Caki2 (cell line): ENCODE measurements at regions not wholly inside any gene's neighbourhood (a gene's known extent, or its start where the extent isn't known, plus 50 kb on each side); places are given as distances from the start of the nearest gene placed in this dataset.
A peak's percentile ranks its signal among the peaks of the same experiment; 100 is the strongest.
"Not testable (repeated sequence)": the region's sequence is repeated elsewhere in the genome, so short reads cannot be mapped to it uniquely, and the experiment has no call there.

Source experiments
- DNase-seq: peaks from one replicate; pipeline ENCODE4 v3.0.0-alpha.2; 2015; ENCODE audit warnings: low read depth
- in situ Hi-C: cut with HindIII; loops from 2 replicates; pipeline ENCODE4 v1.10.0; 2016; ENCODE audit warnings: low sequenced_read_pairs, low pct_unique_long_range_greater_than_20kb, mixed read lengths

DNA sequence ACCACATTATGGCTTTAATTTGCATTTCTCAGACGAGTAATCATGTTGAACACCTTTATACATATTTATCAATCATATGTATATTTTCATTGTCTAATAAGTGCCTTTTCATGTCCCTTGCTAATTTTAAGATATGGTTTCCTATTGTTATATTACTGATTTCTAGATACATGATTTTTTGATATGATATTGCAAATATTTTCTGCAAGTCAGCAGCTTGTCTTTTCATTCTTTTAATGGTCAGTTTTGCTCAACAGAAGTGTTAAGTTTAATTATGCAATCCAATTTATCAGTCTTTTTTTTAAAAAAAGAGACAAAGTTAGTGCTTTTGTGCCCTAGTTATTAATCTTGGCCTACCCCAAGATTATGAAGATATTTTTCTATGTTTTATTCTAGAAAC, 1377.8 kb upstream of the CITED2 start:
- DNase-seq, result no peak
- in situ Hi-C loops, result no loop called here

DNA sequence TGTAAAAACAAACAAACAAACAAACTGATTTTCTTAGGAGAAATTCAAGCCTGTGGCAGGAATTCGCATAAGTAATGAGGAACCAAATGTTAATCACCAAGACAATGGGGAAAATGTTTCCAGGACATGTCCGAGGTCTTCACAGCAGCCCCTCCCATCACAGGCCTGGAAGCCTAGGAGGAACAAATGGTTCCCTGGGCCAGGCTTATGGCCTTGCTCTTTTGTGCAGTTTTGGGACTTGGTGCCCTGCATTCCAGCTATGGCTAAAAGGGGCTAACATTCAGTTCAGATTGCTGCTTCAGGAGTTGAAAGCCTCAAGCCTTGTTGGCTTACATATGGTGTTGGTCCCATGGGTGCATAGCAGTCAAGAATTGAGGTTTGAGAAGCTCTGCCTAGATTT, 1372.7 kb upstream of the CITED2 start:
- DNase-seq, result no peak
- in situ Hi-C loops, result no loop called here

DNA sequence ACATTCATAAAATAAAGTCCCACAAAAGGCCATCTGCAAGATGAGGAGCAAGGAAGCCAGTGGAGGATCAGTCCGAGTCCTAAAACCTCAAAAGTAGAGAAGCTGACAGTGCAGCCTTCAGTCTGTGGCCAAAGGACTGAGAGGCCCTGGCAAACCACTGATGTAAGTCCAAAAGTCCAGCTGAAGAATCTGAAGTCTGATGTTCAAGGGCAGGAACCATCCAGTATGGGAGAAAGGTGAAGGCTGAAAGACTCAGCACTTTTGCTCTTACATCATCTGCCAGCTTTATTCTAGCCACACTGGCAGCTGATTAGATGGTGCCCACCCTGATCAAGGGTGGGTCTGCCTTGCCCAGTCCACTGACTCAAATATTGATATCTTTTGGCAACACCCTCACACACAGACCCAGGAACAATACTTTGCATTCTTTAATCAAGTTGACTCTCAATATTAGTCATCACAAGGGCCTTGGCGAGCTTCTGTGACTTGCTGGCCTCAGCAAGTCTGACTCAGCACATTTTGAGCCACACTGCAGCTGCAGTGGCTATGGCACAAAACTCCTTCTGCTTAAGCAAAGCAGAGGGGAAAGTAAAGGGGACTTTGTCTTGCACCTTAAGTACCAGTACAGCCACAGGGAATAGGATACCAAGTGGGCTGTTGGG, 1370.3 kb upstream of the CITED2 start:
- peak; percentile 35 for DNase-seq
- in situ Hi-C loops, result no loop called here

- DNase-seq, result no peak
- in situ Hi-C loops, result no loop called here
These were observed 1361.8 kb upstream of the CITED2 start for GRCh38 chr6:140736231-140736630.

DNA sequence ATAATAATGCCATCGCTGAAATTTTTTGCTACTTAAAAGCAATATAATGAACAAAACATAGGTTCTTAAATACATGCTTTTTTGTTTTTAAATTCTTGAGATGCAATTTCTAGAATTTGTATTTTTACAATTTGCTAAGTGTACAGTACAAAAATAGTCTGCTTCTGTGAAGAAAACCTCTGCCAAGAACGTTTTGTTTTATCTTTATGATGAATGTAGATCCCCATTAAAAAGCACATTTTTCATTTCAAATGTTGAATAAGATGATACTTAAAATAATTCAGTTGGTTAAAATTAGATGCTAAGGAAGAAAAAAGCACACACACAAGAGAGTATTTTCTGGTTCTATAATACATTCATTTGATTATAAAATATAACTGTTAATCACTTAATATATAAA, 1358.5 kb upstream of the CITED2 start:
- in situ Hi-C loops, result no loop called here
- DNase-seq, result no peak

DNA sequence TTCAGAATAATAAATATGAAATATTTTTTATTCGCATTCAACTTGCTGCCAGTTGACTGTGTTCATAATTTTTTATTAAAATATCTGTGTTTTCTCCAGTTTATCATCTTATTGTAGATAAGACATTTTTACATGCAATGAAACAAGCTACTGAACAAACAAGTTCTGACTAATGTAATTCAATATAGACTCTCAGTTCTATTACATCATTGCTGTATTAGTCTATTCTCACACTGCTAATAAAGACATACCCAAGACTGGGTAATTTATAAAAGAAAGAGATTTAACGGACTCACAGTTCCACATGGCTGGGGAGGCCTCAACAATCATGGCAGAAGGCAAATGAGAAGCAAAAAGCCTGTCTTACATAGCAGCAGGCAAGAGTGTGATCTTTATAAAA, 1357.7 kb upstream of the CITED2 start:
- in situ Hi-C loops, result no loop called here
- DNase-seq, result peak; percentile 19

DNA sequence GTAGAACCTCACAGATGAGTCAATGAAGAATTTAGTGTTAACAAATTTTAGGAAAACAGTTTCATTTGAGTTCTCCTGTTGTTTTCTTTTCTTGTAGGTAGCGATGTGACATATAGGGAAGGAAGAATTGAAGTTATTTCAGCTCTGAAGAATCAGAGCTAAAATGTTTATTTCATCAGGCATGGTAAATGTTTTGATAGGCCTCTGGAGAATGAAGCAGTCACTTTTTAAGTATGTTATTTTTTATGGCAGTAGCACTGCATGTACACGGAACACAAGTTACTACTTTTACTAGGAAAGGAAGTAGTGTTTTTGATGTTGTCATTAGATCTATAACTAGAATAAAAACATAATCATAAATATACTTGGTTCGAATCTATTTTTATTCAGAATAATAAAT, 1357.3 kb upstream of the CITED2 start:
- DNase-seq, result peak; percentile 89
- in situ Hi-C loops, result no loop called here

GRCh38 chr6:140729521-140729920, 1355.1 kb upstream of the CITED2 start:
- DNase-seq, result no peak
- in situ Hi-C loops, result no loop called here

DNA sequence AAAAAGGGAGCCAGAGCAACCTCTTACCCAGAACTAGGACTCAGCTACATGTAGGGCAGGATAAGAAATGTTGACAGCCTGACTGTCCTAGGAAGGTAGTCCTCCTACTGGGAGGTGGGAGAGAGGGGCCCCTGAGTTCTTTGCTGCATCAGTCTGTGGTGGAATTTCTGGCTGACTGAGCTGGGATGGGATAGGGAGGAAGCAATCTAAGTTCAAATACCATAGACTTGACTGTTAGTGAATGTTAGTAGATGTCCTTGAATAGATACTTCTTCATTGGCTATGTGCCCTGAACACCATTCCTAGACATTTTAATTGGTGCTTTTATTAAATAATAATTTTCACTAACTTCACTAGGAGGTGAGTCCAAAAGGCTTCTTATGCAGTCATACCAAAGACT, 1343.6 kb upstream of the CITED2 start:
- no peak for DNase-seq
- in situ Hi-C loops, result no loop called here

DNA sequence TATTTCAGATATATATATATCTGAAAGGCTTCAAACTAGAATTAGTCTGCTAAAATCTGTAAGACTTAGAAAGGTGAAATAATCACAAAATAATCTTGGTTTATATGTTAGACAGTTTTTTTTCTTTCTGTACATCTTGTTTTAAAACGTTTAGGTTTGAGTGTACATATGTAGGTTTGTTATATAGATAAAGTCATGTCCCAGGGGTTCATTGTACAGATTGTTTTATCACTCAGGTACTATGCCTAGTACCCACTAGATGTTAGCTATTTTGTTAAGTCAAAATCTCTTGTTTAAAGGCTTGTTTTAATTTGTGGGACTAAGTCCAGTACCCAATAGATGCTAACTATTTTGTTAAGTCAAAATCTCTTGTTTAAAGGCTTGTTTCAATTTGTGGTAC, 1339.0 kb upstream of the CITED2 start:
- in situ Hi-C loops, result no loop called here
- no peak for DNase-seq

- in situ Hi-C loops, result no loop called here
- no peak for DNase-seq
These were observed 1336.7 kb upstream of the CITED2 start for GRCh38 chr6:140711019-140711613.

DNA sequence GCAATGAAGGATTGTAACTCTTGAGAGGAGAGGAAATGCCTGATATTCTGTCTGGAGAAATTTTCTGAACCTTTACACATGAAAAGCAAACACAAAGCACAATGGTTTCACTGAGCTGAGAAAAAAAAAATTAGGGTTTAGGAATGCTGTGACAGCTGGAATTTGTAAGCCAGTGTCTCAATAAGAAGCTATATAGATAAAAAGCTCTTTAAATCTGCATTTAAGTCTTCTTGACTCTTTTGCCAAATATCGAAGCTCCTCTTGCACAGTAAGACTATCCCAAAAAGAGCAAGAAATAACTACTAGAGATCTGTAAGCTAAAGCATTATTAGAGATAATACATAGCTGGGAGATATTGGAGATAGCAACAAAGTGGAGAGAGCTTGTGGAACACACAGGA, 1334.0 kb upstream of the CITED2 start:
- in situ Hi-C loops, result no loop called here
- no peak for DNase-seq

GRCh38 chr6:140704008-140704407, 1329.6 kb upstream of the CITED2 start:
- DNase-seq, in situ Hi-C loops: not testable (repeated sequence)

DNA sequence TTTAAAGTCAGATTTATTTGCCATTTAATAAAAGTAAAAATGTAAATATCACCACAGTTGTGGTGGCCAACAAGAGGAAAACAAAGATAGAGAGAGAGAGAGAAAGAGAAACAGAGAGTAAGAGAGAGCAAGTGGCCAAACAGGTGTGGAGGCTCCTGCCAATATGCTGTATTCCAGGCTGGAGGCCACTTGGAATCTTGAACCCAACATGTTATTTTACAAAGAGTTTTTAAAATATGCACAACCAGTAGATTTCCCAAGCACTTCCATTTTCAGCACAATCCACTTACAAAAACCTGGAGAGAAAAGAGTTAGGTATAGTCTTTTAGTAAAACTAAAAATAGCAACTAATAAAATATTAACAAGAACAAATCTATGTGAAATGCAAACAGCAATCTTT, 1323.1 kb upstream of the CITED2 start:
- no peak for DNase-seq
- in situ Hi-C loops, result no loop called here

DNA sequence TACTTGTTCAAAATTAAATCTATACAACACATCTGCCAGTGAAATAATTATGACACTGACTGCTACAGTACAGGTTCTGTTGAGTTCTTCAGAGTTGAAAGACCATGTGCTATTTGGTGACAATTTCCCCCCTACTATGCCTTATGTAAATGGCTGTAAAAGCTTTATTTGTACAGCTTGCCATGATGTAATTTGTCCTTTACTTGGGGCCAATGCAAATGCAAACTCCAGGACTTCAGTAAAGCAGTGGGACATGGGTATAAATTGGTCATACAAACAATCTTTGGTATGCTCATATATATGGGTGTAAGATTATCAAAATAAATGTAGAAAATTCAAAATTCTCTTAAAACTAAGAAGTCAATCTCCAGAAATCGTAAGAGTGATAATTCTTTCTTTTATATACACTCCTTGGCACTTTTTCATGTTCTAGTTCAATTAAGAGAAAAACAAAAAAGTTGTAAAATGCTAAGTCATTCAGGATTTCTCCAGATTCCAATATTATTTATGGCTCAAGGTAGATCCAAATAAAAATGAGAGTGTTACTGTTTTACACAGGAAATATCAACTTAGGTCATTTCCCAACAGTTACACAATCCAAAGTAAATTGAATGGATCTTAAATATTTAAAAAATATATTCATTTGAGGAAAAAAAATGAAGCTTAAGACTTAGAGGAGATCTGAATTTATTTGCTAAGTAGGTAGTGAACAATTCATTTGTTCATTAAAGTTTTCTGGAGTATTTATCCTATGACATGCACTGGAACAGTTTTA, 1310.5 kb upstream of the CITED2 start:
- in situ Hi-C loops, result no loop called here
- no peak for DNase-seq

DNA sequence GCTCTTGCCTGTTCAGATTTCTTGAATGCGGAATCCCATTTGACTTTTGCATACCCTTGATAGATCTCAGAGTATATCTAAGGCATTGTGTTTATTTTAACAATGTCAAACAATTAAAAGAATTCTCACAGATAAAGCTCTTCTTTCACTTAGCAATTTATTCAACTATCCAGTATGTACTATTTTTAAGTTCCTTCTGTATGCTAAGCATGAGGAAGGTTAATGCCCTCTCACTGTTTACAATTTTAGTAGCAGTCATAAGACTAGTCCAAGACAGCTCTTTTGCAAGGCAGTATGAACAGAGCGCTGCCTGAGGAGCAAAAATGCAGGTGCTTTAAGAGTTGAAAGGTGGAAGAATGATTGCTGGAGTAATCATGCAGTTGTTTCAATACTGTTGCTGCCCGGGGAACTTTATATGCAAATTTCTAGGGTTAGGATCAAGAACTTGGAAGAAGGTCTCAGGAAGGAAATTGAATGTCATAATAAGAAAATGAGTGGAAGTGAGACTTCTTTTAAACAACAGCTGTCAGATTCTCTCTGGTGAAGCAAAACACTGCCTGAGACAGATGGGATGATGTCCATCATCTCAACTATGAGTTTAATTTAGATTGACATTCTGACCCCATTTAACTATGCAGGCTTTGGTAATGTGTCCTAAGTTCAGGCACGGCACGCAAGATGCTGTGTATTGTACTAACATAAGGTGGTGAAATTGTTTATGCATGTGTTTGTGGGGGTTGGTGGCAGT, 1303.5 kb upstream of the CITED2 start:
- no peak for DNase-seq
- in situ Hi-C loops, result no loop called here

GRCh38 chr6:140671926-140672325, 1297.5 kb upstream of the CITED2 start:
- in situ Hi-C loops, result no loop called here
- DNase-seq, result no peak

- no peak for DNase-seq
- in situ Hi-C loops, result no loop called here
These were observed 1295.6 kb upstream of the CITED2 start for GRCh38 chr6:140670021-140670420.

DNA sequence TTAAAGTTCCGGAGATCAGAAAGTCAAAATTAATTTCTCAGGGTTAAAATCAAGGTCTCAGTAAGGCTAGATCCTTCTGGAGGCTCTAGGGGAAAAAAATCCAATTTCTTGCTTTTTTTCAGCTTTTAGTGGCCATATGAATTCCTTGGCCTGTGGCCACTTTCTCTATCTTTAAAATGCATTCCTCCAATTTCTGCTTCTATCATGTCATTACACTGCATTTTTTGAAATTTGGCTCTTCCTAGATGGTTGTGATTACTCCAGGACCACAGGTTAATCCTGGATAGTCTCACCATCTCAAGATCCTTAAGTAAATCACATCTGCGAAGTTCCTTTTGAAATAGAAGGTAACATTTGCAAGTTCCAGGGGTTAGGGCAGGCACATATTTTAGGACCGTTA, 1294.9 kb upstream of the CITED2 start:
- in situ Hi-C loops, result no loop called here

More for the DNA sequence above, 1294.9 kb upstream of the CITED2 start:
- no peak for DNase-seq
